Skeletal muscle tissue (tissue), 3 donors: ENCODE measurements at regions not wholly inside any gene's neighbourhood (a gene's known extent, or its start where the extent isn't known, plus 50 kb on each side); places are given as distances from the start of the nearest gene placed in this dataset.
"Not testable (repeated sequence)": the region's sequence is repeated elsewhere in the genome, so short reads cannot be mapped to it uniquely, and the experiment has no call there.

ENCODE experiments used
- H3K27ac ChIP-seq: one replicate; pipeline ENCODE4 v1.7.0; 2013; ENCODE audit warnings: mild to moderate bottlenecking, low read depth, low read length, inconsistent platforms
- H3K27me3 ChIP-seq, 3 donors: one replicate each; pipeline ENCODE4 v1.7.0; 2013; ENCODE audit warnings: low read length in 3 of 3; ENCODE audit not compliant: control insufficient read depth in 3 of 3, insufficient read depth in 3 of 3
- H3K36me3 ChIP-seq, 3 donors: one replicate each; pipeline ENCODE4 v1.7.0; 2013; ENCODE audit warnings: low read length in 3 of 3; ENCODE audit not compliant: control insufficient read depth in 3 of 3, insufficient read depth in 3 of 3
- H3K4me1 ChIP-seq, 3 donors: one replicate each; pipeline ENCODE4 v1.7.0; 2013; ENCODE audit warnings: low read length in 3 of 3, mild to moderate bottlenecking in 3 of 3; ENCODE audit not compliant: control insufficient read depth in 3 of 3, insufficient read depth in 3 of 3
- H3K4me3 ChIP-seq, 3 donors: one replicate each; pipeline ENCODE4 v1.7.0; 2013; ENCODE audit warnings: low read length in 3 of 3
- H3K9ac ChIP-seq, 3 donors: one replicate each; pipeline ENCODE4 v1.7.0; 2013; ENCODE audit warnings: low read length in 3 of 3, mild to moderate bottlenecking in 3 of 3, moderate library complexity in 2 of 3, low read depth in 1 of 3
- H3K9me3 ChIP-seq, 3 donors: one replicate each; pipeline ENCODE4 v1.7.0; 2013; ENCODE audit warnings: low read length in 3 of 3; ENCODE audit not compliant: control insufficient read depth in 3 of 3
- donor health status: Osteomylitis.

DNA sequence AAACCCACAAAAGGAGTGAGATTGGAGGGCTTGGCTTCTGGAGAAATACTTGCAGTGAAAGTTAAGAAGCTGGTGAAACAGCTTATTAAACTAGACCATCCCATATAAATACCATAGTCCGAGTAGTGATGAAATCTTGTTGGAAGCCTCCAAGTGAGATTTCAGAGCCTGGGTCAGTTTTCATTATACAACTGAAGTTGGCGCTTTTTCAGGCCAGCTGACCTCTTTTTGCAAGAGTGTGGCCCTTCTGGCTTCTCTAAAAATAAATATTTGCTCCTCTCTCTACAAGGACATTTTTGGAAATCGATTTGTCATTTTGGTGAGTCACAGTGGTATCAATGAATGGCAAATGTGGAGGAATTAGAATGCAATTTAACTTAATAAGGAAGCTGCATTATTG, 51.2 kb upstream of the THRB start:
- Histone ChIP-seq H3K36me3 (no peaks in the 10 kb centered on the region), H3K27me3 (no peaks in the 10 kb centered on the region), H3K4me1 (peaks cover 9 to 15% (median 10%) of the 10 kb centered on the region in 3 donors), H3K27ac (peak overlapping the region; percentile 73), H3K4me3 (peak overlapping the region in 1 of 3 donors; percentile 4), H3K9ac (peak overlapping the region in 1 of 3 donors; percentile 3), H3K9me3 (no peaks in the 10 kb centered on the region)

- Histone ChIP-seq H3K4me1 (peaks cover 9 to 15% (median 10%) of the 10 kb centered on the region in 3 donors), H3K27ac (peak overlapping the region; percentile 73), H3K36me3 (no peaks in the 10 kb centered on the region), H3K9me3 (no peaks in the 10 kb centered on the region), H3K27me3 (no peaks in the 10 kb centered on the region), H3K4me3 (no peak overlapping the region), H3K9ac (peak overlapping the region in 1 of 3 donors; percentile 34)
Measured at GRCh38 chr3:24548278-24548677, 53.6 kb upstream of the THRB start.

- no peaks in the 10 kb centered on the region for H3K27me3 ChIP-seq
- H3K4me1 ChIP-seq: peaks cover 9 to 13% (median 9%) of the 10 kb centered on the region in 3 donors
- H3K27ac ChIP-seq: no peak overlapping the region
- H3K9ac ChIP-seq: no peak overlapping the region
- H3K4me3 ChIP-seq: no peak overlapping the region
- no peaks in the 10 kb centered on the region for H3K9me3 ChIP-seq
- H3K36me3 ChIP-seq: no peaks in the 10 kb centered on the region
Measured at GRCh38 chr3:24550588-24550987, 55.9 kb upstream of the THRB start.

DNA sequence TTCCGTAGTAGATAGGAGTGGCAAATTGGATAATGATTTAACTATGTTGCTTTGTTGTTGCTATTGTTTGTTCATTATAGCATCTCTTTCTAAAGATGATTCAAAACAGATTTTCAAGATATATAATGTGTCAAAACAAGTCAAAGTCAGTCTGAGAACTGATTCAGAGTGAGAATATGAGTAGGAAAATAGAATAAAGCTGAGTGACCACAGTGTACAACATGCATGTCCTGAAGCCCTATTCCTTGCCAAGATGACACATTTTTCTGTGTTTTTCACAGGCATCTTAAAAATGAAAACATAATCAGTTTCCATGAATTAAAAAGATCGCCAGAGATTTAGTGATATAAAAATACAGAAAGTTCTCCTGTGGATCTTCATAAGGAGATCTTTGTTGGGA, 57.0 kb upstream of the THRB start:
- Histone ChIP-seq H3K9ac (no peak overlapping the region), H3K36me3 (no peaks in the 10 kb centered on the region), H3K4me1 (peaks cover 7 to 9% (median 8%) of the 10 kb centered on the region in 3 donors), H3K9me3 (no peaks in the 10 kb centered on the region), H3K4me3 (no peak overlapping the region), H3K27ac (no peak overlapping the region), H3K27me3 (no peaks in the 10 kb centered on the region)

GRCh38 chr3:24562895-24563294, 68.2 kb upstream of the THRB start:
- H3K36me3 ChIP-seq: no peaks in the 10 kb centered on the region
- H3K9me3 ChIP-seq: peaks cover 0 to 3% (median 2%) of the 10 kb centered on the region in 3 donors
- H3K4me1 ChIP-seq: no peaks in the 10 kb centered on the region
- no peak overlapping the region for H3K27ac ChIP-seq
- H3K4me3 ChIP-seq: no peak overlapping the region
- H3K9ac ChIP-seq: no peak overlapping the region
- H3K27me3 ChIP-seq: no peaks in the 10 kb centered on the region

- Histone ChIP-seq H3K4me1 (no peaks in the 10 kb centered on the region), H3K9ac (no peak overlapping the region), H3K4me3 (no peak overlapping the region), H3K9me3 (peaks cover 0 to 3% (median 2%) of the 10 kb centered on the region in 3 donors), H3K36me3 (no peaks in the 10 kb centered on the region), H3K27me3 (no peaks in the 10 kb centered on the region), H3K27ac (no peak overlapping the region)
Measured at GRCh38 chr3:24565053-24565452, 70.4 kb upstream of the THRB start.

DNA sequence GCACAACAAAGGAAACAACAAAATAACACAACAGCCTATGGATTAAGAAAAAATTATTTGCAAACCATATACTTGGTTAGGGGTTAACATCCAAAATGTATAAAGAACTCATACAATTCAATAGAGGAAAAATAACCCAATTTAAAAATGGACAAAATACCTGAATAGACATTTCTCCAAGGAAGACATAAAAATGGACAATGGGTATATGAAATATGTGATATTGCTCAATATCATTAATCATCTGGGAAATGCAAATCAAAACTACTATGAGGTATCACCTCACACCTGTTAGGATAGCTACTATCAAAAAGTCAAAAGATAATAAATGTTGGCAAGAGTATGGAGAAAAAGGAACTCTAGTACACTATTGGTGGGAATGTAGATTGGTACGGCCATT, 71.0 kb upstream of the THRB start:
- Histone ChIP-seq H3K27me3 (no peaks in the 10 kb centered on the region), H3K9ac (no peak overlapping the region), H3K4me1 (no peaks in the 10 kb centered on the region)

DNA sequence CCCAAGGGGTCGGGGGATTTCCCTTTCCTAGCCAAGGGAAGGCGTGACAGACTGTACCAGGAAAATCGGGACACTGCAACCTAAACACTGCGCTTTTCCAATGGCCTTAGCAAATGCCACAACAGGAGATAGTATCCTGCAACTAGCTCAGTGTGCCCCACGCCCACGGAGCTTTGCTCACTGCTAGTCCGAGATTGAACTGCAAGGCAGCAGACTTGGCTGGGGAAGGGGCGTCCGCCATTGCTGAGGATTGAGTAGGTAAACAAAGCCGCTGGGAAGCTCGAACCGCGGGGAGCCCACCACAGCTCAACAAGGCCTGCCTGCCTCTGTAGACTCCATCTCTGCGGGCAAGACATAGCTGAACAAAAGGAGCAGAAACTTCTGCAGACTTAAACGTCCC, 72.3 kb upstream of the THRB start:
- Histone ChIP-seq H3K4me1 (no peaks in the 10 kb centered on the region), H3K27ac (no peak overlapping the region), H3K9me3 (peaks cover 0 to 3% (median 2%) of the 10 kb centered on the region in 3 donors), H3K4me3 (no peak overlapping the region), H3K9ac (no peak overlapping the region), H3K36me3 (no peaks in the 10 kb centered on the region), H3K27me3 (no peaks in the 10 kb centered on the region)

More for the DNA sequence above, 71.0 kb upstream of the THRB start:
- H3K36me3 ChIP-seq: no peaks in the 10 kb centered on the region
- H3K27ac ChIP-seq: no peak overlapping the region
- no peak overlapping the region for H3K4me3 ChIP-seq
- peaks cover 0 to 3% (median 2%) of the 10 kb centered on the region in 3 donors for H3K9me3 ChIP-seq

DNA sequence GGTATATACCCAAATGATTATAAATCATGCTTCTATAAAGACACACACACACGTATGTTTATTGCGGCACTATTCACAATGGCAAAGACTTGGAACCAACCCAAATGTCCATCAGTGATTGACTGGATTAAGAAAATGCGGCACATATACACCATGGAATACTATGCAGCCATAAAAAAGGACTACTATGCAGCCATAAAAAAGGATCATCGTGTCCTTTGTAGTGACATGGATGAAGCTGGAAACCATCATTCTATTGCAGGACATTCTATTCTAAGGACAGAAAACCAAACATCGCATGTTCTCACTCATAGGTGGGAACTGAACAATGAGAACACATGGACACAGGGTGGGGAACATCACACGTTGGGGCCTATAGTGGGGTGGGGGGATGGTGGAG, 77.8 kb upstream of the THRB start:
- not testable (repeated sequence) for H3K27ac ChIP-seq, H3K4me1 ChIP-seq, H3K9me3 ChIP-seq

DNA sequence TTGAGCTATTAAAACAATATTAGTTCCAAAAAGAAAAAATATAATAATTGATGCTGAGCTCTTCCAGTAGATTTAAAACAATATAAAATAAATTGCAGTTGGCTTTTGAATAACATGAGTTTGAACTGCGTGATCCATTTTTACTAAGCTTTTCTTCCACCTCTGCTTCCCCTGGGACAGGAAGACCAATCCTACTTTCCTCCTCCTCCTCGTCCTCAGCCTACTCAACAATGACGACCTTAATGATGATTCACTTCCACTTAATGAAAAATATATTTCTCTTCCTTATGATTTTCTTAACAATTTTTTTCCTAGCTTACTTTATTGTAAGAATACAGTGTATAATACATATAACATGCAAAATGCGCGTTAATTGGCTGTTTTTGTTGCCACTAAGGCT, 78.9 kb upstream of the THRB start:
- H3K4me1 ChIP-seq: no peaks in the 10 kb centered on the region
- H3K9me3 ChIP-seq: peaks cover 0 to 2% (median 0%) of the 10 kb centered on the region in 3 donors
- no peaks in the 10 kb centered on the region for H3K36me3 ChIP-seq
- H3K9ac ChIP-seq: no peak overlapping the region
- no peak overlapping the region for H3K4me3 ChIP-seq
- no peak overlapping the region for H3K27ac ChIP-seq
- no peaks in the 10 kb centered on the region for H3K27me3 ChIP-seq

More for the DNA sequence above, 77.8 kb upstream of the THRB start:
- H3K9ac ChIP-seq, H3K4me3 ChIP-seq, H3K27me3 ChIP-seq, H3K36me3 ChIP-seq: not testable (repeated sequence)

GRCh38 chr3:24578324-24578723, 83.7 kb upstream of the THRB start:
- Histone ChIP-seq H3K36me3 (no peaks in the 10 kb centered on the region), H3K27me3 (no peaks in the 10 kb centered on the region), H3K9me3 (no peaks in the 10 kb centered on the region), H3K27ac (no peak overlapping the region), H3K4me1 (peaks cover 0 to 2% (median 0%) of the 10 kb centered on the region in 3 donors), H3K4me3 (no peak overlapping the region), H3K9ac (no peak overlapping the region)
